DND-41 (cell line): ENCODE measurements at regions not wholly inside any gene's neighbourhood (a gene's known extent, or its start where the extent isn't known, plus 50 kb on each side); places are given as distances from the start of the nearest gene placed in this dataset.

Experiments
- ATAC-seq: fragments of 200-7000 bp; cut with Tn5 transposase; 3 replicates; pipeline ENCODE4 v1.9.1; 2021; ENCODE audit warnings: low read depth; ENCODE audit not compliant: insufficient read depth
- DNase-seq: peaks from one replicate; pipeline ENCODE4 v3.0.0-alpha.2; 2020
- H2AFZ ChIP-seq: 2 replicates; pipeline ENCODE4 v1.6.0; 2012; ENCODE audit warnings: low read depth, low read length
- H3K27ac ChIP-seq: 2 replicates; pipeline ENCODE4 v1.5.1; 2012; ENCODE audit warnings: low read length, inconsistent platforms
- H3K27me3 ChIP-seq: fragments of 200-600 bp; sonication (generic); 2 replicates; pipeline ENCODE4 v1.6.0; 2012; ENCODE audit warnings: low read length, mild to moderate bottlenecking, inconsistent platforms; ENCODE audit not compliant: insufficient read depth, poor library complexity
- H3K36me3 ChIP-seq: 2 replicates; pipeline ENCODE4 v1.5.1; 2012; ENCODE audit warnings: low read length, inconsistent platforms; ENCODE audit not compliant: insufficient read depth
- H3K4me1 ChIP-seq: 2 replicates; pipeline ENCODE4 v1.5.1; 2012; ENCODE audit warnings: mild to moderate bottlenecking, low read length; ENCODE audit not compliant: insufficient read depth
- H3K4me2 ChIP-seq: 2 replicates; pipeline ENCODE4 v1.6.0; 2012; ENCODE audit warnings: mild to moderate bottlenecking, moderate library complexity, low read length, inconsistent platforms; ENCODE audit not compliant: insufficient read depth
- H3K4me3 ChIP-seq, 2 experiments: fragments of 200-600 bp in 1 of 2; shearing (Covaris generic) in 1 of 2; 2 replicates each; pipeline ENCODE4 v1.5.1; 2012 to 2016; ENCODE audit warnings: inconsistent platforms in 2 of 2, low read length in 2 of 2, mild to moderate bottlenecking in 2 of 2, low read depth in 1 of 2, moderate library complexity in 1 of 2
- H3K79me2 ChIP-seq: 2 replicates; pipeline ENCODE4 v1.6.0; 2012; ENCODE audit warnings: low read length, inconsistent platforms; ENCODE audit not compliant: insufficient read depth
- H3K9ac ChIP-seq: 2 replicates; pipeline ENCODE4 v1.6.0; 2012; ENCODE audit warnings: low read depth, mild to moderate bottlenecking, inconsistent platforms, low read length, moderate library complexity
- H3K9me3 ChIP-seq: 2 replicates; pipeline ENCODE4 v1.5.1; 2012; ENCODE audit warnings: low read length, moderate library complexity, mild to moderate bottlenecking, inconsistent platforms; ENCODE audit not compliant: insufficient read depth, severe bottlenecking
- H4K20me1 ChIP-seq: 2 replicates; pipeline ENCODE4 v1.6.0; 2012; ENCODE audit warnings: low read length; ENCODE audit not compliant: insufficient read depth
- CTCF ChIP-seq: IDR thresholded peaks from 2 replicates; pipeline ENCODE4 v1.5.1; 2012; ENCODE audit warnings: borderline replicate concordance, low read length, moderate library complexity, mild to moderate bottlenecking; ENCODE audit not compliant: poor library complexity, severe bottlenecking; ENCODE audit errors: extremely low read depth
- EZH2 ChIP-seq: IDR thresholded peaks from 3 replicates; pipeline ENCODE4 v1.6.1; 2012; ENCODE audit warnings: borderline replicate concordance, low read depth, mild to moderate bottlenecking, moderate library complexity, low read length, inconsistent platforms; ENCODE audit not compliant: severe bottlenecking

- Histone ChIP-seq H3K4me2 (0 out of 2 replicates have a peak overlapping the region, but pooled peaks have one; percentile 9), H2AFZ (no peak overlapping the region), H3K27me3 (no peaks in the 10 kb centered on the region), H4K20me1 (no peaks in the 10 kb centered on the region), H3K36me3 (no peaks in the 10 kb centered on the region), H3K27ac (peak overlapping the region; percentile 69), H3K4me3 (no peak overlapping the region), H3K9ac (no peak overlapping the region), H3K9me3 (no peaks in the 10 kb centered on the region), H3K4me1 (peaks cover 66% of the 10 kb centered on the region), H3K79me2 (no peaks in the 10 kb centered on the region)
- TF ChIP-seq EZH2 (no peak), CTCF (peak; percentile 21)
- ATAC-seq (peak; percentile 82), DNase-seq (peak; percentile 77)
Observed at GRCh38 chr20:40757087-40757486, 68.1 kb upstream of the MAFB start.

DNA sequence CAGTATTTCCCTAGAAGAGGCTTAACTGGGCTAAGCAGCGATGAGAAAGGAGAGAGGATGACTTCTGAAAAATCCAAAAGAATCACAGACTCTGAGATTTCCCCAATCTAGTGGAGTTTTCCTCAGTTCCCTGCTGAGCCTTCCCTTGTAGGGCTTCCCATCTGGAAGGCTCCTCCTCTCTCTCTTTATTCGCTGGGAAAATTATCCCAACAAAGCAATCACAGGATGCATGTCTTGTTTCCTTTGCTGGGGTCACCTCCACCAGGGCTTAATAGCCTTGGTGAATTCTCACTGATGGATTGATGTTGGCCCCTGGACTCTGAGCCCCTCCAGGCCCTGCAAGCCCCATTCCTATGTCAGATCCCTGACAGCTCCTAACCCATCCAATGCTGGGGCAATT is 69.8 kb upstream of the MAFB start:
- Histone ChIP-seq H3K4me3 (no peak overlapping the region), H3K27me3 (no peaks in the 10 kb centered on the region), H4K20me1 (no peaks in the 10 kb centered on the region), H3K9me3 (no peaks in the 10 kb centered on the region), H3K4me1 (peaks cover 53% of the 10 kb centered on the region), H2AFZ (no peak overlapping the region), H3K79me2 (no peaks in the 10 kb centered on the region), H3K27ac (no peak overlapping the region), H3K36me3 (no peaks in the 10 kb centered on the region), H3K4me2 (no peak overlapping the region), H3K9ac (no peak overlapping the region)
- no peak for DNase-seq
- ATAC-seq, result no peak
- TF ChIP-seq EZH2, result no peak
- TF ChIP-seq CTCF, result no peak

DNA sequence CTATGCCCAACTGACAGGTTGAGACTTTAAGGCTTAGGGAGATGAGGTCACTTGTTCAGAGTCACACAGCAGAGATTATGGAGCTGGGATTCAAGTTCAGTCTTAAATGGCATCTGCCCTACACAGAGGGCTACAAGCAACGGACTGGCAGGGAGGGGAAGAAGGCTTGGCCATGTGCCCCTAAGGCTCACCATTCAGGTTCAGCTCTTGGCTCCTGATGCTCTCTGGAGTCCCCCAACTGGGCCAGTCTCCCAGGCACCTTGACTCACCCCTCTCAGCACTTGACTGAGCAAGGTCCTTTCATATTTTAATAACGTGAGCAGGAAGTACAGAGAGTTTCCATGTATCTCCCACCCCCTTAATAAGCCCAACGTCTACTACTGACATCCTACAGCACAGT is 71.4 kb upstream of the MAFB start:
- Histone ChIP-seq H3K27me3 (no peaks in the 10 kb centered on the region), H4K20me1 (no peaks in the 10 kb centered on the region), H2AFZ (no peak overlapping the region), H3K27ac (no peak overlapping the region), H3K36me3 (no peaks in the 10 kb centered on the region), H3K4me2 (no peak overlapping the region), H3K4me1 (peaks cover 37% of the 10 kb centered on the region), H3K79me2 (no peaks in the 10 kb centered on the region), H3K9ac (no peak overlapping the region), H3K9me3 (no peaks in the 10 kb centered on the region), H3K4me3 (no peak overlapping the region)
- ATAC-seq, result no peak
- TF ChIP-seq EZH2 (no peak), CTCF (no peak)
- DNase-seq, result no peak

DNA sequence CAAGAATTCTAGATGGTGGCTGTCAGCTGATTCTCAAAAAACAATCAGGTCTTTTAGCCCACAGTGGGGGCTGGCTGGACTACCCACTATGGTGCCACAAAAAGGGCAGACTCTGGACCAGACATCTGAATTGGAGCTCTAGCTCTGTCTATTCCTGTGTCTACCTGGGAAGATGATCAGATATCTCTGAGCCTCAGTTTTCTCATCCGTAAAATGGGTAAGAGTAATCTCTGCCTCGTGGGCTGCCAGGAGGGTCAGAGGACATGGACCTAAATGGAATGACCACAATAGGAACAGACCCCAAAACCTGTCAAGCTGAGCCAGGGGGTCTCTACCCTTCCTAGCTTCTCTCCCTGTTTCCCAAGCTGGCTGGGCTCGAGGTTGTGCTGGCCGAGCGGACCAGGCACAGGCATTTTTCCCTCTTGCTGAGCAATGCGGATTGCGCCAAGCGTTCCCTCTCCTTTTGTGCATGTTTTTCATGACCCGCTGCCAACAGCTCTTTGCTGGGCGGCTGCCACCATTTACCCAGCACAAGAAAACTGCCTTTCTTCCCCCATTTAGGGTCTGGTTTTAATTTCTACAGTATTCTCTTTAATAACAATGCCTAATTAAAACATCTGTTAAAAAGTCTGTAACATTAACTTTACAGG is 74.7 kb upstream of the MAFB start:
- Histone ChIP-seq H2AFZ (no peak overlapping the region), H3K9ac (no peak overlapping the region), H3K4me2 (no peak overlapping the region), H3K36me3 (no peaks in the 10 kb centered on the region), H3K27ac (no peak overlapping the region), H3K79me2 (no peaks in the 10 kb centered on the region), H3K4me3 (no peak overlapping the region), H3K9me3 (no peaks in the 10 kb centered on the region), H3K4me1 (peaks cover 9% of the 10 kb centered on the region), H3K27me3 (no peaks in the 10 kb centered on the region), H4K20me1 (no peaks in the 10 kb centered on the region)
- TF ChIP-seq CTCF (no peak), EZH2 (no peak)
- ATAC-seq, result no peak
- no peak for DNase-seq
